ENCODE measurements at regions not wholly inside any gene's neighbourhood (a gene's known extent, or its start where the extent isn't known, plus 50 kb on each side); places are given as distances from the start of the nearest gene placed in this dataset.

DNA sequence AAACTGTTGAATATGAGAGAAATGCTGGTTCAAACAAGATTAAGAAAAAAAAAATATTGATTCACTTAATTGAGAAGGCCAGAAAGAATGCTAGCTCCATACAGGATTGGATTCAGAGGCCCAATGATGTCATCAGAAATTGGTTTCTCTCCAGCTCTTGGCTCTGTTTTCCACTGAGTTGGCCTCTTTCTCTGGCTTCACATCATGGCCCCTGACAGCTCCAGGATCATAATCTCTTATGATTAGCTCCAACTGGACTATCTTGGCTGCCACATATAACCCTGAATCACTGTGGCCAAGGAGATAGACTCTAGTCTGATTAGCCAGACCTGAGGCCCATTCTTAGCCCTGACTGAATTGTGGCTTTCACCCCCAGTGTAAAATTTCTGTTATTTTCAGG lies 244.7 kb upstream of the GRAMD2B start:
- TF ChIP-seq CTCF (IDR thresholded peaks at IDR 0.05) (no peak), POLR2A (IDR thresholded peaks at IDR 0.05) (no peak)
